ENCODE measurements at regions not wholly inside any gene's neighbourhood (a gene's known extent, or its start where the extent isn't known, plus 50 kb on each side); places are given as distances from the start of the nearest gene placed in this dataset.

DNA sequence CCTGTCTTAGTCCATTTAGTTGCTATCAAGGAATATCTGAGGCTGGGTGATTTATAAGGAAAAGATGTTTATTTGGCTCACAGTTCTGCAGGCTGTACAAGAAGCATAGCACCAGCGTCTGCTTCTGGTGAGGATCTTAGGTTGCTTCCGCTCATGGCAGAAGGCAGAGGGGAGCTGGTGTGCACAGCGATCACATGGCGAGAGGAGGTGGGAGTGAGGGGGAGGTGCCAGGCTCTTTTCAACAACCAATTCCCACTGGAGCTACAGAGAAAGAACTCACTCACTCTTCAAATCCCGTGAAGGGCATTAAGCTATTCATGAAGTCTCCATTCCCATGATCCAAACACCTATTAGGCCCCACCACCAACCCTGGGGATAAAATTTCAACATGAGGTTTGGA lies 371.6 kb downstream of the SH2D4B start:
- Histone ChIP-seq H3K27ac (ENCODE audit: low read depth in 2 of 2, low read length in 1 of 2) (no peak overlapping the region), H3K4me3 (ENCODE audit: low read depth in 1 of 2, low read length in 2 of 2) (no peak overlapping the region), H3K9me3 (ENCODE audit: control insufficient read depth in 2 of 2, insufficient read depth in 1 of 2, low read depth in 1 of 2, low read length in 1 of 2) (no peaks in the 10 kb centered on the region), H3K36me3 (ENCODE audit: control insufficient read depth in 2 of 2, insufficient read depth in 2 of 2, low read length in 1 of 2) (no peaks in the 10 kb centered on the region), H3K4me1 (ENCODE audit: control insufficient read depth in 2 of 2, insufficient read depth in 2 of 2, low read length in 1 of 2) (no peaks in the 10 kb centered on the region), H3K27me3 (ENCODE audit: control insufficient read depth in 1 of 2, insufficient read depth in 2 of 2, low read length in 2 of 2) (no peaks in the 10 kb centered on the region)
- 68 to 72% methylated on average over 5 of the region's 5 CpGs for WGBS, 2 donors

GRCh38 chr10:80917636-80918035 lies 379.9 kb downstream of the SH2D4B start:
- H3K4me3 ChIP-seq (ENCODE audit: low read depth in 1 of 2, low read length in 2 of 2), result no peak overlapping the region
- H3K27ac ChIP-seq (ENCODE audit: low read depth in 2 of 2, low read length in 1 of 2), result no peak overlapping the region
- no peaks in the 10 kb centered on the region for H3K27me3 ChIP-seq (ENCODE audit: control insufficient read depth in 1 of 2, insufficient read depth in 2 of 2, low read length in 2 of 2)
- H3K4me1 ChIP-seq (ENCODE audit: control insufficient read depth in 2 of 2, insufficient read depth in 2 of 2, low read length in 1 of 2), result no peaks in the 10 kb centered on the region
- WGBS, 2 donors, result 27 to 30% methylated on average over 5 of the region's 5 CpGs
- no peaks in the 10 kb centered on the region for H3K36me3 ChIP-seq (ENCODE audit: control insufficient read depth in 2 of 2, insufficient read depth in 2 of 2, low read length in 1 of 2)
- no peaks in the 10 kb centered on the region for H3K9me3 ChIP-seq (ENCODE audit: control insufficient read depth in 2 of 2, insufficient read depth in 1 of 2, low read depth in 1 of 2, low read length in 1 of 2)

- WGBS, 2 donors, result 68 to 86% methylated on average over 2 of the region's 2 CpGs
- H3K9me3 ChIP-seq (ENCODE audit: control insufficient read depth in 2 of 2, insufficient read depth in 1 of 2, low read depth in 1 of 2, low read length in 1 of 2), result no peaks in the 10 kb centered on the region
- H3K27me3 ChIP-seq (ENCODE audit: control insufficient read depth in 1 of 2, insufficient read depth in 2 of 2, low read length in 2 of 2), result no peaks in the 10 kb centered on the region
- no peak overlapping the region for H3K27ac ChIP-seq (ENCODE audit: low read depth in 2 of 2, low read length in 1 of 2)
- no peaks in the 10 kb centered on the region for H3K36me3 ChIP-seq (ENCODE audit: control insufficient read depth in 2 of 2, insufficient read depth in 2 of 2, low read length in 1 of 2)
- no peak overlapping the region for H3K4me3 ChIP-seq (ENCODE audit: low read depth in 1 of 2, low read length in 2 of 2)
- H3K4me1 ChIP-seq (ENCODE audit: control insufficient read depth in 2 of 2, insufficient read depth in 2 of 2, low read length in 1 of 2), result no peaks in the 10 kb centered on the region
These were observed 383.3 kb downstream of the SH2D4B start for GRCh38 chr10:80921032-80921431.

DNA sequence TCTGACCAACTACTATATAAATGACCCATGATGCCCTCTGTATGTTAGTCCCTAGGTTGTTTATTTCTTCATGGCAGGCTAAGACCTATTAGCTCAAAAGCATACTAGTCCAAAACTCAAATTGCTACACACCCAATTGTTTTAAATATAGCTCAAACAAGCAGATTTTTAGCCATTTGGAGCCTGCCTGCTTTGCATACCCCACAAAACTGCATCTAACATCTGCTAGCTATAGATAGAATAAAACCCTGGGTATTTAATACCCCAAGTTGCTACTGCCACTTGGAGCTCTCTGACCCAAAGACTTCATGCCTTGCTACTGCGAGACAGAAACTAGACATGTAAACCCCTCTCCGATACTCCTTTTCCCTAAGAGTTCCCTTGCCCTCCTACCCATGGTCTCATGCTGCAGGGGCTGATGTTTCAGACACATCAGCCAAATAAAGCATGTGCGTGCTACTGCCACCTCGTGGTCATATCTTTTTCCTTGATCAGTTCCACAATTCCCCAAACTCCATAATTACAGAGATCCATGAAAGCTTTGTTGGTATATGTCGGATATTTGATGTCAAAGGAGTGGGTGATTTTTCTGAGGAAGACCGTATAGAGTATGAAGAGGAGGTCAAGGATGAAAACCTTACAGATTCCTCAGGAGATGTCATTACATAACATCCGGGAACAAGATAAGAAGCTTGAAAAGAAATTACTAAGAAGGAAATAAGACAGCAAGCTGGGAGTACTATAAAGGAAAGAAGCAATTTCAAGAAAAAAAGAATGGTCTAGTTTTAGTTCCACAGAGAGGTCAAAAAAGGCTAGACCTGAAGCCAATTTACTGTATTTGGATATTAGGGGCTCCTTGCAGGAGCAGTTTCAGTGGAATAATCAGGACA lies 386.6 kb downstream of the SH2D4B start:
- Histone ChIP-seq H3K27ac (ENCODE audit: low read depth in 2 of 2, low read length in 1 of 2) (no peak overlapping the region), H3K36me3 (ENCODE audit: control insufficient read depth in 2 of 2, insufficient read depth in 2 of 2, low read length in 1 of 2) (no peaks in the 10 kb centered on the region), H3K27me3 (ENCODE audit: control insufficient read depth in 1 of 2, insufficient read depth in 2 of 2, low read length in 2 of 2) (no peaks in the 10 kb centered on the region), H3K9me3 (ENCODE audit: control insufficient read depth in 2 of 2, insufficient read depth in 1 of 2, low read depth in 1 of 2, low read length in 1 of 2) (no peaks in the 10 kb centered on the region), H3K4me3 (ENCODE audit: low read depth in 1 of 2, low read length in 2 of 2) (no peak overlapping the region), H3K4me1 (ENCODE audit: control insufficient read depth in 2 of 2, insufficient read depth in 2 of 2, low read length in 1 of 2) (no peaks in the 10 kb centered on the region)
- 40 to 43% methylated on average over 7 of the region's 7 CpGs for WGBS, 2 donors

DNA sequence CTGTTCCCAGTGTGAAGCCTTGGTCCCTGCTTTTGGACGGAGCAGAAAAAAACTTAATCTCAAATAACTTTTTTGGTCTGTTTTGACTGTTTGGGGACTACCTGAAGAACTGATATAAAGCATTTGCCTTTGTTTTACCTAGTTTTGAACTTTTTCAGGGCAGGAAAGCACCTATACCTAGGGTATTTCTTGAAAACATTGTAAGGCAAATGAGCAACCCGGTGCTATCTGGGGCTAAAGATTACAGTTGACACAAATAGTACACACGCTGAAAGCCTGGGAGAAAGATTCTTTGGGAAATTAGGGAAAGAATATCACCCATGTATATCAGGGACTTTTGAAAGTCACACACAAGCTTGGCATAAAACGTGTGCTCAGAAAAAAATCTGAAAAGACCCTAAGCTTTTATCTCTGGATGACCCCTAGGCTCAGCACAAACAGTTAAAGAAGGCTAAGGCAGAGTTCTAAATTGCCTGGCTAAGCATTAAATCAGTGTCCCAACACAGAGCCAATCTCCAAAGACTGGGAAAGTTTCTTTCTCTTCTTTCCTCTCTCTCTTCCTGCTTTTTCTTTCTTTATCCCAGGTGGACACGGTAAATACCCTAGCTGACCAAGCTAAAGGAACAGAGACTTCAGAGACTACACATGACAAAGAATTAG lies 389.8 kb downstream of the SH2D4B start:
- no peak overlapping the region for H3K4me3 ChIP-seq (ENCODE audit: low read depth in 1 of 2, low read length in 2 of 2)
- no peaks in the 10 kb centered on the region for H3K27me3 ChIP-seq (ENCODE audit: control insufficient read depth in 1 of 2, insufficient read depth in 2 of 2, low read length in 2 of 2)
- no peak overlapping the region for H3K27ac ChIP-seq (ENCODE audit: low read depth in 2 of 2, low read length in 1 of 2)
- no peaks in the 10 kb centered on the region for H3K9me3 ChIP-seq (ENCODE audit: control insufficient read depth in 2 of 2, insufficient read depth in 1 of 2, low read depth in 1 of 2, low read length in 1 of 2)
- 59 to 61% methylated on average over 5 of the region's 5 CpGs for WGBS, 2 donors
- no peaks in the 10 kb centered on the region for H3K36me3 ChIP-seq (ENCODE audit: control insufficient read depth in 2 of 2, insufficient read depth in 2 of 2, low read length in 1 of 2)
- no peaks in the 10 kb centered on the region for H3K4me1 ChIP-seq (ENCODE audit: control insufficient read depth in 2 of 2, insufficient read depth in 2 of 2, low read length in 1 of 2)

DNA sequence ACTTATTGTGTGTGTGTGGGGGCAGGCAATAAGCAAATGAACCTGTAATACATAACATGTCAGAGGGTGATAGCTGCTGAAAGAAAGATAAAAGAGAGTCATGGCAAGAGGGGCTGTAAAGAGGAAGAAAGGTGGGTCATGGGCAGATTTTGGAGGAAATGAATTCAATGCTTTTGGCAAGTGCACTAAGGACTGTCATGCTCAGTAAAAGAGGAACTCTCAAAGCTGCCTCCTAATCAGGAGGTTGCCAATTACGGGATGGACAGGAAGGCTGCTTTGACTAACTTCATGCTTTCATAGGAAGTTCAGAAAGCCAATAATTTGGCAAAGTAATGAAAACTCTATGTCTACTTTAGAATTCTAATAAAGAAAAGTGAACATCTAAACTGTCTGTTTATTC lies 401.2 kb downstream of the SH2D4B start:
- no peak overlapping the region for H3K4me3 ChIP-seq (ENCODE audit: low read depth in 1 of 2, low read length in 2 of 2)
- 56 to 64% methylated on average over 1 of the region's 1 CpG for WGBS, 2 donors
- no peaks in the 10 kb centered on the region for H3K36me3 ChIP-seq (ENCODE audit: control insufficient read depth in 2 of 2, insufficient read depth in 2 of 2, low read length in 1 of 2)
- H3K27ac ChIP-seq (ENCODE audit: low read depth in 2 of 2, low read length in 1 of 2), result no peak overlapping the region
- H3K9me3 ChIP-seq (ENCODE audit: control insufficient read depth in 2 of 2, insufficient read depth in 1 of 2, low read depth in 1 of 2, low read length in 1 of 2), result no peaks in the 10 kb centered on the region
- no peaks in the 10 kb centered on the region for H3K4me1 ChIP-seq (ENCODE audit: control insufficient read depth in 2 of 2, insufficient read depth in 2 of 2, low read length in 1 of 2)
- no peaks in the 10 kb centered on the region for H3K27me3 ChIP-seq (ENCODE audit: control insufficient read depth in 1 of 2, insufficient read depth in 2 of 2, low read length in 2 of 2)

- no peaks in the 10 kb centered on the region for H3K36me3 ChIP-seq (ENCODE audit: control insufficient read depth in 2 of 2, insufficient read depth in 2 of 2, low read length in 1 of 2)
- H3K4me3 ChIP-seq (ENCODE audit: low read depth in 1 of 2, low read length in 2 of 2), result no peak overlapping the region
- no peaks in the 10 kb centered on the region for H3K9me3 ChIP-seq (ENCODE audit: control insufficient read depth in 2 of 2, insufficient read depth in 1 of 2, low read depth in 1 of 2, low read length in 1 of 2)
- WGBS, 2 donors, result 55 to 56% methylated on average over 1 of the region's 1 CpG
- H3K27ac ChIP-seq (ENCODE audit: low read depth in 2 of 2, low read length in 1 of 2), result no peak overlapping the region
- no peaks in the 10 kb centered on the region for H3K27me3 ChIP-seq (ENCODE audit: control insufficient read depth in 1 of 2, insufficient read depth in 2 of 2, low read length in 2 of 2)
- H3K4me1 ChIP-seq (ENCODE audit: control insufficient read depth in 2 of 2, insufficient read depth in 2 of 2, low read length in 1 of 2), result peaks cover 0 to 4% of the 10 kb centered on the region in 2 donors
These were observed 407.7 kb downstream of the SH2D4B start for GRCh38 chr10:80945264-80945880.

GRCh38 chr10:80946073-80946472 lies 408.4 kb downstream of the SH2D4B start:
- 31 to 37% methylated on average over 1 of the region's 1 CpG for WGBS, 2 donors
- no peak overlapping the region for H3K27ac ChIP-seq (ENCODE audit: low read depth in 2 of 2, low read length in 1 of 2)
- H3K4me3 ChIP-seq (ENCODE audit: low read depth in 1 of 2, low read length in 2 of 2), result no peak overlapping the region
- no peaks in the 10 kb centered on the region for H3K9me3 ChIP-seq (ENCODE audit: control insufficient read depth in 2 of 2, insufficient read depth in 1 of 2, low read depth in 1 of 2, low read length in 1 of 2)
- H3K27me3 ChIP-seq (ENCODE audit: control insufficient read depth in 1 of 2, insufficient read depth in 2 of 2, low read length in 2 of 2), result no peaks in the 10 kb centered on the region
- no peaks in the 10 kb centered on the region for H3K36me3 ChIP-seq (ENCODE audit: control insufficient read depth in 2 of 2, insufficient read depth in 2 of 2, low read length in 1 of 2)
- peaks cover 0 to 4% of the 10 kb centered on the region in 2 donors for H3K4me1 ChIP-seq (ENCODE audit: control insufficient read depth in 2 of 2, insufficient read depth in 2 of 2, low read length in 1 of 2)

DNA sequence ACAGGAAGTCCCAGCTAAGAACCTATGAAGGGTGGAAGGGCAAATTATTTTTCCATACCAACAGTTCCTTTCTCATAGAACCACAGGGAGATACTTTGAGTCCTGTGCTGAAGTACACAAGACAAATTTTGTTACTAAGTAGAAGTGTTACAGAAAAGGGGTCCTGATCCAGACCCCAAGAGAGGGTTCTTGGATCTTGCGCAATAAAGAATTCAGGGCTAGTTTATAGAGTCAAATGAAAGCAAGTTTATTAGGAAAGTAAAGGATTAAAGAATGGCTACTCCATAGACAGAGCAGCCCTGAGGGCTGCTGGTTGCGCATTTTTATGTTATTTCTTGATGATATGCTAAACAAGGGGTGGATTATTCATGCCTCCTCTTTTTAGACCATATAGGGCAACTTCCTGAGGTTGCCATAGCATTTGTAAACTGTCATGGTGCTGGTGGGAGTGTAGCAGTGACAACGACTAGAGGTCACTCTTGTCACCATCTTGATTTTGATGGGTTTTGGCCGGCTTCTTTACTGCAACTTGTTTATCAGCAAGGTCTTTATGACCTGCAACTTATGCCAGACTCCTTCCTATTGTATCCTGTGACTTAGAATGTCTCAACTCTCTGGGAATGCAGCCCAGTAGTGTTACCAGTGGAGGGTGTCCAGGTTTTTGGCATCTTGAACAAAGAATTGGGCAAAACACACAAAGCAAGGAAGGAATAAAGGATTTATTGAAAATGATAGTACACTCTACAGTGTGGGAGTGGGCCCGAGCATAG lies 409.4 kb downstream of the SH2D4B start:
- Histone ChIP-seq H3K4me3 (ENCODE audit: low read depth in 1 of 2, low read length in 2 of 2) (no peak overlapping the region), H3K27ac (ENCODE audit: low read depth in 2 of 2, low read length in 1 of 2) (no peak overlapping the region), H3K9me3 (ENCODE audit: control insufficient read depth in 2 of 2, insufficient read depth in 1 of 2, low read depth in 1 of 2, low read length in 1 of 2) (no peaks in the 10 kb centered on the region), H3K27me3 (ENCODE audit: control insufficient read depth in 1 of 2, insufficient read depth in 2 of 2, low read length in 2 of 2) (no peaks in the 10 kb centered on the region), H3K36me3 (ENCODE audit: control insufficient read depth in 2 of 2, insufficient read depth in 2 of 2, low read length in 1 of 2) (no peaks in the 10 kb centered on the region), H3K4me1 (ENCODE audit: control insufficient read depth in 2 of 2, insufficient read depth in 2 of 2, low read length in 1 of 2) (peaks cover 0 to 4% of the 10 kb centered on the region in 2 donors)
- WGBS, 2 donors, result 70% methylated on average over 5 of the region's 5 CpGs

Data from esophagus (tissue), 2 donors.